Activated CD8-positive, alpha-beta T cell treated with anti-CD3 and anti-CD28 coated beads, Interleukin-2, amount 10 ng/mL, durations not matched to agents 7 days and 5 days (primary cell): ENCODE measurements at regions not wholly inside any gene's neighbourhood (a gene's known extent, or its start where the extent isn't known, plus 50 kb on each side); places are given as distances from the start of the nearest gene placed in this dataset.

Experiments
- ATAC-seq: fragments of 150-1000 bp; cut with Tn5 transposase; one replicate; pipeline ENCODE4 v1.10.0; 2021; ENCODE audit warnings: moderate library complexity
- CTCF ChIA-PET: fragments of 350-600 bp; sonication (Branson Sonifier 250); formaldehyde crosslinking; loops from one replicate; lab custom pipeline; 2021; ENCODE audit warnings: antibody characterized with exemption; lab: Charles Lee
- POLR2A ChIA-PET: fragments of 350-600 bp; sonication (Branson Sonifier 250); formaldehyde crosslinking; loops from one replicate; lab custom pipeline; 2021; ENCODE audit warnings: antibody characterized with exemption; lab: Charles Lee
- DNase-seq: peaks from one replicate; pipeline ENCODE4 v3.0.0-alpha.2; 2020
- H3K27ac Mint-ChIP-seq: one replicate; pipeline ENCODE4 v1.8.0; 2021; ENCODE audit warnings: mild to moderate bottlenecking, mixed read lengths
- H3K27me3 Mint-ChIP-seq: one replicate; pipeline ENCODE4 v1.8.0; 2021; ENCODE audit warnings: low read depth, mixed read lengths
- H3K36me3 Mint-ChIP-seq: one replicate; pipeline ENCODE4 v1.8.0; 2021; ENCODE audit warnings: low read depth, mixed read lengths
- H3K4me1 Mint-ChIP-seq: one replicate; pipeline ENCODE4 v1.8.0; 2021; ENCODE audit warnings: low read depth, mixed read lengths
- H3K4me3 Mint-ChIP-seq: one replicate; pipeline ENCODE4 v1.8.0; 2021; ENCODE audit warnings: mild to moderate bottlenecking, mixed read lengths
- H3K9me3 Mint-ChIP-seq: one replicate; pipeline ENCODE4 v1.8.0; 2022; ENCODE audit warnings: mixed read lengths; ENCODE audit not compliant: insufficient read depth

DNA sequence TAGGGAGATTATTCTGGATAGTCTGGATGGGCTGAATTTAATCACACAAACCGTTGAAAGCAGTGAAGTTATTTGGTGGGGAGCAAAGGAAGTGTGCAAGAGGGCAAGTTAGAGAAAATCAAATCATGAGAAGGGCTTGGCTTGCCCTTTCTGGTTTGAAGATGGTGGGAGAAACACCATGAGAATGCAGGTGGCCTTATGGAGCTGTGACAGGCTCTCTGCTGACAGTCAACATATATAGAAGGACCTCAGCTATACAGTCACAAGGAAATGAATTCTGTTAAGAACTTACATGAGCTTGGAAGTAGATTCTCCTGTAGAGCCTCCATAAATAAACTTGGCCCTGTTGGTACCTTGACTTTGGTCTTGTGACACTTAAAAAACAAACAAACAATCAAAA is 72.3 kb downstream of the GMNC start:
- no peaks in the 10 kb centered on the region for H3K4me1 Mint-ChIP-seq
- CTCF ChIA-PET = no interaction called here
- no peak overlapping the region for H3K4me3 Mint-ChIP-seq

DNA sequence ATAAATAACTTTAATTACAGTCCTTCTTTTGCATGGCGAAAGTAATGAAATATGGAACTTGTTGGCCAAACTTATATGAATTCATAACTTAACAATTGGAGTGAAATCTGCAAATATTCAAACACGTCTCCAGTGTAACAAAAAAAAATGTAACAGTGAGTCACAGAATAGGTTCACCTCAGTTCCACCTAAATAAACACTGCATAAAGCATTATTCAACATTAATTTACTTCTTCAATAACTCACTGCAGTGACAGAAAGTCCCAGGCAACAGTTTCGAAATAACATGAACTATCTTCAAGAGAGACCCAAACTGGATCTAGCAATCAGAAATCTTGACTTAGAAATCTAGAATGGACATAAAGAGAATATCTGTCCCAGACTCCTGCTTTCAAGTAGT is 75.6 kb downstream of the GMNC start:
- CTCF ChIA-PET = no interaction called here
- Mint-ChIP-seq H3K4me3 (no peak overlapping the region), H3K36me3 (no peaks in the 10 kb centered on the region), H3K27ac (no peak overlapping the region), H3K4me1 (no peaks in the 10 kb centered on the region), H3K9me3 (no peaks in the 10 kb centered on the region), H3K27me3 (no peaks in the 10 kb centered on the region)
- no peak for DNase-seq
- ATAC-seq = no peak
- POLR2A ChIA-PET = no interaction called here

More for the DNA sequence above, 72.3 kb downstream of the GMNC start:
- H3K9me3 Mint-ChIP-seq = no peaks in the 10 kb centered on the region
- no peaks in the 10 kb centered on the region for H3K36me3 Mint-ChIP-seq
- no peak overlapping the region for H3K27ac Mint-ChIP-seq
- DNase-seq (no peak), ATAC-seq (no peak)
- H3K27me3 Mint-ChIP-seq = no peaks in the 10 kb centered on the region
- POLR2A ChIA-PET = no interaction called here

DNA sequence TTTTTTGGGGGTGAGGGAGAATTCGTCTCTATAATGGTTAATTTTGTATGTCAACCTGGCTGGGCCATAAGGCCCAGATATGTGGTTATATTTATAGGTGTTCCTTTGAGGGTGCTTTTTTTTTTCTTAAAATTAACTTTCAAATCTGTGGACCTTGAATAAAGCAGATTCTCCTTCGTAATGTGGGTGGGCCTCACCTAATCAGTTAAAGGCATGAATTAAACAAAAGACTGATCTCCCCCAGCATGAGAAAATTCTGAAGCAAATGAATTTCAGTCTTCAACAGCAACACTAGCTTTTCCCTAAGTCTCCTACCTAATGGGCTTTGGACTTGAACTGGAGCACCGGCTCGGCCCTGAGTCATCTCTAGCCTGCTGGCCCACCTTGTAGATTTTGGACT is 77.4 kb downstream of the GMNC start:
- no peak overlapping the region for H3K27ac Mint-ChIP-seq
- no peak overlapping the region for H3K4me3 Mint-ChIP-seq
- no peaks in the 10 kb centered on the region for H3K27me3 Mint-ChIP-seq
- ATAC-seq = no peak
- no peaks in the 10 kb centered on the region for H3K9me3 Mint-ChIP-seq
- DNase-seq = no peak
- ChIA-PET CTCF (no interaction called here), POLR2A (no interaction called here)
- no peaks in the 10 kb centered on the region for H3K36me3 Mint-ChIP-seq
- H3K4me1 Mint-ChIP-seq = no peaks in the 10 kb centered on the region

DNA sequence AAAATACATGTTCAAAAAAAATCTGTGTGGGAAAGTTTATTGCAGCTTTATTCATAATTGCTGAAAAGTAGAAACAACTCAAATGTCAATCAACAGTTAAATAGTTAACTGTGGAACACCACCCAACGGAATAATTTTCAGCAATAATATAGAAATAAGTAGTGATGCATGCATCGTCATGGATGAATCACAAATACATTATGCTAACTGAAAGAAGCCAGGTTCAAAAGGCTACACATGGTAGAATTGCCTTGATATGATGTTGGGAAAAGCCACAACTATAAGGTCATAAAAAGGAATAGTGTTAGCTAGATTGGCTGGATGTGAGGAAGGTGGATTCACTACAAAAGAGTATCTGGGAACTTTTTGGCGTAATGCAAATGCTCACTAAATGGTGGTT is 82.0 kb downstream of the GMNC start:
- no peak for DNase-seq

DNA sequence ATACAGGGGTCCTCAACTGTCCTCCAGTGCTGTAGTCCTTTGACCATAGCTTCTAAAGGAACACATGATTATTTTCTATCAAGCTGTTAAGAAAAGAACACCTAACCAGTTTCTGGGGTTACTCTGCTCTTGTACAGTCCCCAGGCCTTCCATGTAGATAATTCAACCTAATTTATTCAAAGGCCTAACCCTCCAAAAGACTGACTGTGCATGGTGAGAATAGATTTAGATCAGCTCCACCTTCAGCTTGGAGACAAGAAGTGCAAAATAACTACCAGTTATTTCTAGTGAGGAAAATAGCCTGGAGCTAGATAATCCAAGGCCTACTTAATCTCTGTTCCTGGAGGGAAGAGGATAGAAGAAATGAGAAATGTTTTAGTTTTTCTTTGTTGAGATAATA is 87.9 kb downstream of the GMNC start:
- H3K4me3 Mint-ChIP-seq = no peak overlapping the region
- no peaks in the 10 kb centered on the region for H3K27me3 Mint-ChIP-seq

More for the DNA sequence above, 82.0 kb downstream of the GMNC start:
- Mint-ChIP-seq H3K27ac (no peak overlapping the region), H3K9me3 (no peaks in the 10 kb centered on the region), H3K4me1 (no peaks in the 10 kb centered on the region), H3K27me3 (no peaks in the 10 kb centered on the region), H3K36me3 (no peaks in the 10 kb centered on the region), H3K4me3 (no peak overlapping the region)
- ATAC-seq = no peak
- POLR2A ChIA-PET = no interaction called here
- CTCF ChIA-PET = no interaction called here

DNA sequence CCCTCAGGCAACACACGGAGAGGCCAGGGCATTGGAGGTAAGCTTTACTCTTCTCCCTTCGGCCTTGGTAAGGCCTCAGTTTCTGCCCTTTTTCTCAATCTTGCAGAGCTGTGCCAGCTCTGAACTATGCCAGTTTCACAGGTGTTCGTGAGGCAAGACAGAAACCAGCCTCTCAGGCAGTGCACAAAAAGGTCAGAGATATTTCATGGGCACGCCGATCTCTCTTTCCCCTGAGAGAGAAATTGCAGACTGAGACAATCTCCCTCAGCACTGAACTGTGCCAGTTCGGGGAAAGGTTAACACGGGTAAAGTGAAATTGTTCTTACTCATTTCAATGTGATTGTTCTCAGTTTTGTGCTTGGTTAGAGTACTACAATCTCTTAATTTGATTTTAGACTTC is 88.5 kb downstream of the GMNC start:
- ATAC-seq (no peak), DNase-seq (no peak)
- no peak overlapping the region for H3K27ac Mint-ChIP-seq
- peaks cover 5% of the 10 kb centered on the region for H3K9me3 Mint-ChIP-seq
- H3K4me1 Mint-ChIP-seq = no peaks in the 10 kb centered on the region
- POLR2A ChIA-PET = no interaction called here
- CTCF ChIA-PET = no interaction called here
- H3K27me3 Mint-ChIP-seq = no peaks in the 10 kb centered on the region
- H3K36me3 Mint-ChIP-seq = no peaks in the 10 kb centered on the region
- H3K4me3 Mint-ChIP-seq = no peak overlapping the region

More for the DNA sequence above, 87.9 kb downstream of the GMNC start:
- ChIA-PET CTCF (no interaction called here), POLR2A (no interaction called here)
- no peak for DNase-seq
- ATAC-seq = no peak
- no peaks in the 10 kb centered on the region for H3K36me3 Mint-ChIP-seq
- no peak overlapping the region for H3K27ac Mint-ChIP-seq
- peaks cover 5% of the 10 kb centered on the region for H3K9me3 Mint-ChIP-seq
- no peaks in the 10 kb centered on the region for H3K4me1 Mint-ChIP-seq

DNA sequence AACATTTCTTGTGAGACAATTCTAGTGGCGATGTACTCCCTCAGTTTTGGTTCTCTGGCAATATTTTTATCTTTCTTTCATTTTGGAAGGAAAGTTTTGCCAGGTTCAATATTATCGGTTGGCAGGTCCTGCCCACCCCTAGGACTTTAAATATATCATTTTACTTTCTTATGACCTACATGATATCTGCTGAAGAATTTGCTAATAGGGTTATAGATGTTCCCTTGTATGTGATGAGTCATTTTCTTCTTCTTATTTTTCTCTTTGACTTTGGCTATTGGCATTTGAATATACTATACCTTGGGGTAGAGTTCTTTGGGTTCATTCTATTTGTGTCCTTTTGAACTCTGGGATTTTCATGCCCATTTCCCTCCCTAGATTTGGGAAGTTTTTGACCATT is 89.7 kb downstream of the GMNC start:
- H3K4me1 Mint-ChIP-seq = no peaks in the 10 kb centered on the region
- no peak for DNase-seq
- H3K27ac Mint-ChIP-seq = no peak overlapping the region
- H3K36me3 Mint-ChIP-seq = no peaks in the 10 kb centered on the region
- H3K27me3 Mint-ChIP-seq = no peaks in the 10 kb centered on the region
- CTCF ChIA-PET = no interaction called here
- POLR2A ChIA-PET = no interaction called here
- H3K4me3 Mint-ChIP-seq = no peak overlapping the region
- H3K9me3 Mint-ChIP-seq = peaks cover 5% of the 10 kb centered on the region
- no peak for ATAC-seq

DNA sequence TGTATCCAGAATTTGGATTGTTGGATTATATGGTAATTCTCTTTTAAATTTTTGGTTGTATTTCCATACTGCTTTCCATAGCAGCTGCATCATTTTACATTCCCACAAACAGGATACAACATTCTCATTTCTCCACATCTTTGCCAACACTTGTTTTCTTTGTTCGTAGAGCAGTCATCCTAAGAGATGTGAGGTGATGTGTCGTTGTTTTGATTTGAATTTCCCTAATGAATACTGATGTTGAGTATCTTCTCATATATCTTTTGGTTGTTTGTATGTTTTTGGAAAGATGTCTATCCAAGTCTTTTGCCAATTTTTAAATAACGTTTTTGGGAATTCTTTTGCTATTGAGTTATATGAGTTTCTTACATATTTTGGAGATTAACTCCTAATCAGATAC is 93.6 kb downstream of the GMNC start:
- ATAC-seq = no peak
- ChIA-PET POLR2A (no interaction called here), CTCF (no interaction called here)

DNA sequence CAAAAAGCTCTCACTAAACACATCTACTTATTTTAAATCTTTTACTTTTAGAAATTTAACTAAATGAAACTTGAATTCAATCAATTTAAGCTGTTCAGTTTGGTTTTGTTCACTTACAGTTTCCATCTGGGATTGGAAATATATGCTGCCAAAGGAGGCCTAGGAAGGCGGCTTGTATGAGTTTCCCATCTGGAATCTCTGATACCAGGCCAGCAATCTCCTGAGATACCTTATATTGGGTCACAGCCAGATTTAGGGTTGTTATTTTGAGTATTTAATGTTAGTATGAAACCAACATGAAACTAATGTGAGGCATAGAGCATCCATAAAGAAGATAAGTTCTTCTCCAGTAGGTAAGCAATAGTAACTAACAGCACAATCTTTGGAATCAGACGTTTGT is 94.6 kb downstream of the GMNC start:
- no peaks in the 10 kb centered on the region for H3K4me1 Mint-ChIP-seq
- no peaks in the 10 kb centered on the region for H3K27me3 Mint-ChIP-seq
- H3K4me3 Mint-ChIP-seq = no peak overlapping the region
- ATAC-seq = no peak
- ChIA-PET POLR2A (no interaction called here), CTCF (no interaction called here)
- H3K27ac Mint-ChIP-seq = no peak overlapping the region
- DNase-seq = no peak
- peaks cover 5% of the 10 kb centered on the region for H3K9me3 Mint-ChIP-seq
- H3K36me3 Mint-ChIP-seq = no peaks in the 10 kb centered on the region

More for the DNA sequence above, 93.6 kb downstream of the GMNC start:
- no peak for DNase-seq
- H3K27me3 Mint-ChIP-seq = no peaks in the 10 kb centered on the region
- H3K9me3 Mint-ChIP-seq = peaks cover 5% of the 10 kb centered on the region
- no peak overlapping the region for H3K4me3 Mint-ChIP-seq
- no peaks in the 10 kb centered on the region for H3K4me1 Mint-ChIP-seq
- no peak overlapping the region for H3K27ac Mint-ChIP-seq
- H3K36me3 Mint-ChIP-seq = no peaks in the 10 kb centered on the region

DNA sequence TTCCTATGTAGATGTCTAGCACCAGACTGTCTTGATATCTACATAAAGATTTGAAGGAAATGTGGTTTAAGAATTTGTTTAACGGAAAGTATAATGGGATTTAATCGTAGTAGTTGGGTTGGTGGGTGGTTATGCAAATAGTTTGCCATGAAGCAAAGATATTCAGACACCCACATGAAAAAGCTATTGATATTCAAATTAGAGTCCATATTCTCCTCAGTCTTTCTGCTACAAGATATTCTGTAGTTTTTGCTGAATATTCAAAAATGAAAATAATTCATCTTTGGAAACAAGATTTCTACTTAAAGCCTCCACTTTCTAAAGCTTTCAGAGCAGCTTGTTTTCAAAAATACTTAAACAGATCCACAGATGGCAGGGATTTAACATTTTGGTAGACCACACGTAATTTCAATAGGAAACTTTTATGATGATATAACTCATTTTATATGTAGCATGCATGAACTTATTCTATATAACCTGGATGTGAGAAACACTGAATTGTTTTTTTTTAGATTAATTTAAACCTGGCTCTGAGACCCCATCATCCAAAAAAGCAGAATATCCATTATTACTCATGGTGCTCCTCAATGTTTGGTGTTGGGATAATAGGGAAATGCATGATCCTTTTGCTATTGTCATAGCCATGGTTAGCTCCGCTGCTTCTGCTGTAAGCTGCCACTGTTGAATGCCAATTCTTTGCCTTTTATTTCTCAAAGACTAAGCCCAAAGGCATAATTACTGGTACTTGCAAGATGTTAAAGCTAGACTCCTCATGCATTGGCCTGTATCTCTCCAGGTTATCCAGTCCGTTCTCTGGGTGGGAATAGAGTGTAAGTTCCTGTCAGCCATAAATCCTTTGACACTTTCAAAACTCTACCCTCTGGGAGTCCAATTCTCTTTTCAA is 98.0 kb downstream of the GMNC start:
- no peak for ATAC-seq
- POLR2A ChIA-PET = no interaction called here
- no peak overlapping the region for H3K27ac Mint-ChIP-seq

DNA sequence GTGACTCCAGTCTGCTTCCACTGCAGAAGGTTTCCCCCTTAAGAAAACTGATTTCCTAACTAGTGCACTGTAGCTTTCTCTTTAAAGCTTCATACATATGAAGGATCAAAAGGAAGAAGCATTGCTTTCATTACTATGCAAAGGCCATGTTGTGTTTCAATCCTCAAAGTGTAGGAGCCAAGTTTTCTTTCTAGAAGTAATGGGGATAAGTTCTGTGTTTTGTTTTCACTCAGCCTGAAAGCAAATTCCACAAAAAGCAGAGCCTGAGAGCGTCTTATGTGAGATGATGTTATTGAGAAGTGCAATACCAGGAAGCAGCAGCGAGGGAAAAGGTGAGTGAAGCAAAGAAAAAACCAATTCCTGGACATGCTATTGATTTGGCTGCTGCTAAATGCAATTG is 99.7 kb downstream of the GMNC start:
- ChIA-PET CTCF (no interaction called here), POLR2A (no interaction called here)
- ATAC-seq (no peak), DNase-seq (no peak)
- no peaks in the 10 kb centered on the region for H3K4me1 Mint-ChIP-seq
- no peaks in the 10 kb centered on the region for H3K9me3 Mint-ChIP-seq
- H3K36me3 Mint-ChIP-seq = no peaks in the 10 kb centered on the region
- H3K4me3 Mint-ChIP-seq = no peak overlapping the region
- H3K27ac Mint-ChIP-seq = no peak overlapping the region
- no peaks in the 10 kb centered on the region for H3K27me3 Mint-ChIP-seq

More for the DNA sequence above, 98.0 kb downstream of the GMNC start:
- Mint-ChIP-seq H3K4me3 (no peak overlapping the region), H3K9me3 (no peaks in the 10 kb centered on the region), H3K27me3 (no peaks in the 10 kb centered on the region), H3K4me1 (no peaks in the 10 kb centered on the region), H3K36me3 (no peaks in the 10 kb centered on the region)
- no peak for DNase-seq
- CTCF ChIA-PET = no interaction called here

DNA sequence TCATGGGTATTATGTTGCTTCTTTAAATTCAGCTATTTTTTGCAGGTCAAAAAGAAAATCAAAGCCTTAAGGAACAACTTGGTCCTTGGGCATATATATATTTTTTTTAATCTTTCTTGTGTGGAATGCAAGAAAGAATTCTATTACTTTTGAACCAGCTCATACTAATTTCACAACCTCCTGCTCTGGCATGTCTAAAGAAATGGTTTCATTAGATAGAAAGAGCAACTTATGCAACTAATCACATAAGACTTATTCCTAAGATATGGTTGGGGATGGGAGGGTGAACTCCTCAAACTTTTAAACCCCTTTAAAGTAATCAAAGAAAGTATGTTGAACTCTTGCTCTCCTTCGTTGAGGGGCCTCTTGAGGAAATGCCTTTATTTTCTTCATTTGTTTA is 114.9 kb downstream of the GMNC start:
- ChIA-PET CTCF (no interaction called here), POLR2A (no interaction called here)
- no peak overlapping the region for H3K27ac Mint-ChIP-seq
- ATAC-seq = no peak
- no peaks in the 10 kb centered on the region for H3K9me3 Mint-ChIP-seq
- no peaks in the 10 kb centered on the region for H3K36me3 Mint-ChIP-seq
- no peaks in the 10 kb centered on the region for H3K27me3 Mint-ChIP-seq
- H3K4me1 Mint-ChIP-seq = no peaks in the 10 kb centered on the region
- no peak for DNase-seq
- H3K4me3 Mint-ChIP-seq = no peak overlapping the region

DNA sequence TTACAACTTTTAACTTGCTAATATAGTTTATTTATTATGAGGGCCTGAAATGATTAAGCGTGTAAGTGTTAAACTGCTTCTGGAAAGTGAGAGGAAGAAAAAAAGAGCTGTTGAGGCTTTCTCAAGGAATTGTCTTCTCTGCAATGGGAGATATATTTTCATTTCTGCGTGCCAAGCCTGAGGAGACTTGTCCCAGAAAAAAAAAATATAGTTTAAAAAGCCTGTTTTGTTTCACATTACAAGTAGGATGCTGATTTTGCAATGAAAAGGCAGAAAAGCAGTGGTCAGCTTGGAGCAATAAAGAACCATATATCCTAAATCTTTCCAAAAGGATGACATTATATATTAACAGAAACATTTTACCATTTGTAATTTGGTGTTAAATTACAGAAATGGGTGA is 115.5 kb downstream of the GMNC start:
- DNase-seq (no peak), ATAC-seq (no peak)
- ChIA-PET POLR2A (no interaction called here), CTCF (no interaction called here)
- no peaks in the 10 kb centered on the region for H3K4me1 Mint-ChIP-seq
- H3K36me3 Mint-ChIP-seq = no peaks in the 10 kb centered on the region
- H3K27ac Mint-ChIP-seq = no peak overlapping the region
- H3K9me3 Mint-ChIP-seq = no peaks in the 10 kb centered on the region
- no peak overlapping the region for H3K4me3 Mint-ChIP-seq
- H3K27me3 Mint-ChIP-seq = no peaks in the 10 kb centered on the region
